ENCODE measurements at regions not wholly inside any gene's neighbourhood (a gene's known extent, or its start where the extent isn't known, plus 50 kb on each side); places are given as distances from the start of the nearest gene placed in this dataset.

GRCh38 chr10:101303087-101303703 lies 50.8 kb upstream of the BTRC start:
- Histone ChIP-seq H3K36me3 (ENCODE audit: insufficient read depth) (no peaks in the 10 kb centered on the region), H3K79me2 (ENCODE audit: insufficient read depth, low read depth) (no peaks in the 10 kb centered on the region), H3K27me3 (ENCODE audit: insufficient read depth, low read depth) (no peaks in the 10 kb centered on the region; the same call in 1 of the 2 replicates), H3K9ac (no peak overlapping the region), H2AFZ (ENCODE audit: low read depth) (no peak overlapping the region), H3K4me1 (ENCODE audit: low read depth, poor library complexity, severe bottlenecking) (no peaks in the 10 kb centered on the region), H3K4me3 (IDR thresholded peaks at IDR 0.05; ENCODE audit: insufficient read depth, low read depth, low read length) (no peak overlapping the region), H3K27ac (no peak overlapping the region), H3K4me2 (no peak overlapping the region), H4K20me1 (ENCODE audit: insufficient read depth) (no peaks in the 10 kb centered on the region)
- no peak for TF ChIP-seq CTCF (conservative IDR thresholded peaks at IDR 0.05; ENCODE audit: low read depth, low read length)

All from KMS-11 (cell line).